HG02571 (cell line): ENCODE measurements at regions not wholly inside any gene's neighbourhood (a gene's known extent, or its start where the extent isn't known, plus 50 kb on each side); places are given as distances from the start of the nearest gene placed in this dataset.

Source experiments
- ATAC-seq: cut with Tn5 transposase; IDR thresholded peaks from one replicate; pipeline ENCODE4 v1.9.1; 2021; ENCODE audit warnings: mild to moderate bottlenecking, moderate library complexity; ENCODE audit not compliant: unreplicated experiment

GRCh38 chr5:103621548-103621930 lies 59.0 kb upstream of the NUDT12 start:
- ATAC-seq: no peak

DNA sequence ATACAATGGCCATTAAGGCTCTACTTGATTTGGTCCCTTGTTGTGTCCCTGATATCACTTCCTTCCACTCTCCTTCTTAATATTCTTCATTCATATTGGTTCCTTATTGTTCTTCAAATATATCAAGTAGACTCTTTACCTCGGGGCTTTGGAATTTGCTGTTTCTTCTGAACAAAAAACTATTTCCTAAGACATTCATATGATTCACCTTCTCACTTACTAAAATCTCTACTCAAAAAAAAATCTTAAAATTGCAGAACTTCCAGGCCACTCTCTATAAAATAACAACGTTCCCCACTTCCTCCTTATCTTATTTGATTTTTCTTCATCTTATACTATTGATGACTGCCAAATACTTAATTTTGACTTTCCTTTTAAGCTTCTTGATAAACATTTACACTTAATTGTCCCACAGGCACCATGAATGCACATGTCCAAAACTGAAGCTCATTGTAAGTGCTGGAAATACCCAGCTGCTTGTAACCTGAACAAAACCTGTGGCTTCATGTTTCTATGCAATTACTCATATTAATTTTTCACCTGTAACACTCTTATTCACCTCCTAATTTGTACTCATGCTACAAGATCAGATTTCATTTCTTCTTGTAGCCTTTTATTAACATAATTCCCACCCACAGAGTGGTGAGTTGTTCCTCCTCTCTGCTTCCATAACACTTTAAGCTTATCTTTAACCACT lies 58.4 kb upstream of the NUDT12 start:
- ATAC-seq: no peak

- no peak for ATAC-seq
Observed at GRCh38 chr5:103617913-103618312, 55.3 kb upstream of the NUDT12 start.

GRCh38 chr5:103617090-103617489 lies 54.5 kb upstream of the NUDT12 start:
- ATAC-seq: no peak

GRCh38 chr5:103612545-103612944 lies 50.0 kb upstream of the NUDT12 start:
- ATAC-seq: no peak
